MM.1S (cell line): ENCODE measurements at regions not wholly inside any gene's neighbourhood (a gene's known extent, or its start where the extent isn't known, plus 50 kb on each side); places are given as distances from the start of the nearest gene placed in this dataset.

Experiments used
- DNase-seq: peaks from one replicate; pipeline ENCODE4 v3.0.0-alpha.2; 2015
- H2AFZ ChIP-seq: fragments of 300-600 bp; sonication (generic); 2 replicates; pipeline ENCODE4 v1.6.0; 2016; ENCODE audit warnings: antibody characterized with exemption, low read length
- H3F3A ChIP-seq: fragments of 300-600 bp; sonication (generic); 2 replicates; pipeline ENCODE4 v1.6.1; 2016; ENCODE audit warnings: mild to moderate bottlenecking, antibody characterized with exemption, low read length, moderate library complexity, mixed read lengths; ENCODE audit not compliant: insufficient read depth
- H3K27ac ChIP-seq: fragments of 300-600 bp; sonication (generic); 2 replicates; pipeline ENCODE4 v1.5.1; 2016; ENCODE audit warnings: mild to moderate bottlenecking, low read length
- H3K27me3 ChIP-seq: fragments of 300-600 bp; sonication (generic); replicated peaks from 2 replicates; pipeline ENCODE4 v1.6.0; 2016; ENCODE audit warnings: low read length; ENCODE audit not compliant: insufficient read depth
- H3K36me3 ChIP-seq: fragments of 300-600 bp; sonication (generic); replicated peaks from 2 replicates; pipeline ENCODE4 v1.6.1; 2016; ENCODE audit warnings: mild to moderate bottlenecking, low read length, mixed read lengths; ENCODE audit not compliant: insufficient read depth
- H3K4me1 ChIP-seq: fragments of 300-600 bp; sonication (generic); 2 replicates; pipeline ENCODE4 v1.6.1; 2016; ENCODE audit warnings: low read length, mixed read lengths
- H3K4me2 ChIP-seq: fragments of 300-600 bp; sonication (generic); 2 replicates; pipeline ENCODE4 v1.6.0; 2016; ENCODE audit warnings: low read depth, low read length
- H3K4me3 ChIP-seq: fragments of 300-600 bp; sonication (generic); 2 replicates; pipeline ENCODE4 v1.5.1; 2016; ENCODE audit warnings: low read length, mixed read lengths
- H3K79me2 ChIP-seq: fragments of 300-600 bp; sonication (generic); 2 replicates; pipeline ENCODE4 v1.6.1; 2016; ENCODE audit warnings: mixed run types, low read length, mixed read lengths
- H3K9ac ChIP-seq: fragments of 300-600 bp; sonication (generic); 2 replicates; pipeline ENCODE4 v1.6.1; 2016; ENCODE audit warnings: low read length, mixed read lengths
- H3K9me2 ChIP-seq: fragments of 300-600 bp; sonication (generic); replicated peaks from 2 replicates; pipeline ENCODE4 v1.6.1; 2016; ENCODE audit warnings: mild to moderate bottlenecking, low read length, mixed read lengths; ENCODE audit not compliant: insufficient read depth
- H3K9me3 ChIP-seq: fragments of 300-600 bp; sonication (generic); replicated peaks from 2 replicates; pipeline ENCODE4 v1.6.1; 2016; ENCODE audit warnings: mild to moderate bottlenecking, low read length, mixed read lengths; ENCODE audit not compliant: insufficient read depth
- H4K20me1 ChIP-seq: fragments of 300-600 bp; sonication (generic); 2 replicates; pipeline ENCODE4 v1.6.1; 2016; ENCODE audit warnings: mild to moderate bottlenecking, low read length, moderate library complexity, mixed read lengths; ENCODE audit not compliant: insufficient read depth
- CTCF ChIP-seq: fragments of 300-600 bp; sonication (generic); IDR thresholded peaks from 2 replicates; pipeline ENCODE4 v1.5.1; 2016; ENCODE audit warnings: antibody characterized with exemption, low read length, mixed read lengths
- EZH2 ChIP-seq: fragments of 300-600 bp; sonication (generic); optimal IDR thresholded peaks from 2 replicates; pipeline ENCODE3; 2017; ENCODE audit warnings: low read depth, mild to moderate bottlenecking, antibody characterized with exemption, low read length, mixed read lengths
- EZH2phosphoT487 ChIP-seq: fragments of 300-600 bp; sonication (generic); IDR thresholded peaks from 2 replicates; pipeline ENCODE4 v1.6.1; 2018; ENCODE audit warnings: antibody characterized with exemption, low read length

- no peak overlapping the region for H3K27ac ChIP-seq
- H3K4me3 ChIP-seq, result no peak overlapping the region
- H3K79me2 ChIP-seq, result no peaks in the 10 kb centered on the region
- H3K27me3 ChIP-seq, result no peaks in the 10 kb centered on the region
- H3K36me3 ChIP-seq, result no peaks in the 10 kb centered on the region
- no peak overlapping the region for H3K9ac ChIP-seq
- no peaks in the 10 kb centered on the region for H3K9me2 ChIP-seq
- H3K9me3 ChIP-seq, result no peaks in the 10 kb centered on the region
- no peak for DNase-seq
- no peak for TF ChIP-seq EZH2phosphoT487
- no peaks in the 10 kb centered on the region for H3K4me1 ChIP-seq
- H3K4me2 ChIP-seq, result no peak overlapping the region
- no peaks in the 10 kb centered on the region for H3F3A ChIP-seq
- H2AFZ ChIP-seq, result no peak overlapping the region
- no peaks in the 10 kb centered on the region for H4K20me1 ChIP-seq
These were observed 617.4 kb downstream of the BRINP1 start for GRCh38 chr9:118751848-118752223.

- H3F3A ChIP-seq, result no peaks in the 10 kb centered on the region
- H3K4me1 ChIP-seq, result no peaks in the 10 kb centered on the region
- TF ChIP-seq CTCF, result no peak
- TF ChIP-seq EZH2phosphoT487, result no peak
- TF ChIP-seq EZH2, result no peak
- no peaks in the 10 kb centered on the region for H4K20me1 ChIP-seq
- H3K27me3 ChIP-seq, result no peaks in the 10 kb centered on the region
- no peak overlapping the region for H2AFZ ChIP-seq
- H3K4me3 ChIP-seq, result no peak overlapping the region
- H3K27ac ChIP-seq, result no peak overlapping the region
- DNase-seq, result no peak
- H3K79me2 ChIP-seq, result no peaks in the 10 kb centered on the region
- H3K9ac ChIP-seq, result no peak overlapping the region
- no peak overlapping the region for H3K4me2 ChIP-seq
- H3K9me2 ChIP-seq, result no peaks in the 10 kb centered on the region
- H3K9me3 ChIP-seq, result no peaks in the 10 kb centered on the region
- no peaks in the 10 kb centered on the region for H3K36me3 ChIP-seq
These were observed 608.0 kb downstream of the BRINP1 start for GRCh38 chr9:118761016-118761790.

- H3K36me3 ChIP-seq, result no peaks in the 10 kb centered on the region
- no peaks in the 10 kb centered on the region for H3K79me2 ChIP-seq
- no peaks in the 10 kb centered on the region for H4K20me1 ChIP-seq
- H3K9ac ChIP-seq, result no peak overlapping the region
- no peak for TF ChIP-seq EZH2phosphoT487
- TF ChIP-seq CTCF, result no peak
- TF ChIP-seq EZH2, result no peak
- H2AFZ ChIP-seq, result no peak overlapping the region
- H3K4me3 ChIP-seq, result no peak overlapping the region
- no peaks in the 10 kb centered on the region for H3K27me3 ChIP-seq
- no peak overlapping the region for H3K4me2 ChIP-seq
- H3K27ac ChIP-seq, result no peak overlapping the region
- no peaks in the 10 kb centered on the region for H3K4me1 ChIP-seq
- no peaks in the 10 kb centered on the region for H3K9me2 ChIP-seq
- H3F3A ChIP-seq, result no peaks in the 10 kb centered on the region
- no peaks in the 10 kb centered on the region for H3K9me3 ChIP-seq
- DNase-seq, result no peak
These were observed 601.7 kb downstream of the BRINP1 start for GRCh38 chr9:118767571-118767970.

GRCh38 chr9:118782790-118783463, 586.3 kb downstream of the BRINP1 start:
- Histone ChIP-seq H2AFZ (no peak overlapping the region), H3K9me3 (no peaks in the 10 kb centered on the region), H4K20me1 (no peaks in the 10 kb centered on the region), H3K4me3 (no peak overlapping the region), H3K27ac (no peak overlapping the region), H3K36me3 (no peaks in the 10 kb centered on the region), H3K79me2 (no peaks in the 10 kb centered on the region), H3K9ac (no peak overlapping the region), H3K4me1 (no peaks in the 10 kb centered on the region), H3F3A (no peaks in the 10 kb centered on the region), H3K4me2 (no peak overlapping the region), H3K9me2 (no peaks in the 10 kb centered on the region), H3K27me3 (no peaks in the 10 kb centered on the region)
- TF ChIP-seq CTCF (no peak), EZH2 (no peak), EZH2phosphoT487 (no peak)
- DNase-seq, result peak; percentile 43
